PC-9 (cell line): ENCODE measurements at regions not wholly inside any gene's neighbourhood (a gene's known extent, or its start where the extent isn't known, plus 50 kb on each side); places are given as distances from the start of the nearest gene placed in this dataset.
"Not testable (repeated sequence)": the region's sequence is repeated elsewhere in the genome, so short reads cannot be mapped to it uniquely, and the experiment has no call there.

Source experiments
- CTCF ChIP-seq: fragments of 200-600 bp; sonication (generic); conservative IDR thresholded peaks from 2 replicates; pipeline ENCODE4 v1.6.1; 2017; ENCODE audit warnings: mixed run types, antibody characterized with exemption, mild to moderate bottlenecking, moderate library complexity
- EZH2 ChIP-seq: fragments of 200-600 bp; sonication (generic); IDR thresholded peaks from 2 replicates; pipeline ENCODE4 v1.8.0; 2017; ENCODE audit warnings: antibody characterized with exemption, low read depth

DNA sequence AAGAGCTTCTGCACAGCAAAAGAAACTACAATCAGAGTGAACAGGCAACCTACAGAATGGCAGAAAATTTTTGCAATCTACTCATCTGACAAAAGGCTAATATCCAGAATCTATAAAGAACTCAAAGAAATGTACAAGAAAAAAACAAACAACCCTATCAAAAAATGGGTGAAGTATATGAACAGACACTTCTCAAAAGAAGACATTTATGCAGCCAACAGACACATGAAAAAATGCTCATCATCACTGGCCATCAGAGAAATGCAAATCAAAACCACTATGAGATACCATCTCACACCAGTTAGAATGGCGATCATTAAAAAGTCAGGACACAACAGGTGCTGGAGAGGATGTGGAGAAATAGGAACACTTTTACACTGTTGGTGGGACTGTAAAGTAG is 124.9 kb upstream of the NR2F2 start:
- TF ChIP-seq CTCF, EZH2: not testable (repeated sequence)
